IMR-90 (cell line): ENCODE measurements at regions not wholly inside any gene's neighbourhood (a gene's known extent, or its start where the extent isn't known, plus 50 kb on each side); places are given as distances from the start of the nearest gene placed in this dataset.

Source experiments
- ATAC-seq: fragments of 200-7000 bp; cut with Tn5 transposase; 2 replicates; pipeline ENCODE4 v1.9.1; 2020; ENCODE audit warnings: low read depth, mild to moderate bottlenecking, moderate library complexity
- BruUV-seq: library from RNA; stranded (reverse); fragments of 400-500 nt; replicated peaks from 2 replicates; lab custom pipeline; 2021; lab: Mats Ljungman, UMichigan
- CTCF ChIA-PET: fragments of 300-600 bp; formaldehyde crosslinking; extraction: SDS; loops from one replicate; lab custom pipeline; 2021; ENCODE audit warnings: antibody characterized with exemption; lab: Yijun Ruan, JAX
- POLR2A ChIA-PET: fragments of 300-600 bp; sonication (Branson Sonifier 250); formaldehyde crosslinking; loops from one replicate; lab custom pipeline; 2022; ENCODE audit warnings: antibody characterized with exemption; ENCODE audit not compliant: unreplicated experiment; lab: Charles Lee
- DNase-seq: peaks from one replicate; pipeline ENCODE4 v3.0.0; 2013
- H2AFZ ChIP-seq: replicated peaks from 2 replicates; pipeline ENCODE3; 2013; ENCODE audit warnings: low read length, mild to moderate bottlenecking; ENCODE audit not compliant: poor library complexity
- H2AK5ac ChIP-seq: 2 replicates; pipeline ENCODE4 v1.6.1; 2013; ENCODE audit warnings: low read depth, low read length, inconsistent platforms
- H2AK9ac ChIP-seq: replicated peaks from 2 replicates; pipeline ENCODE3; 2013; ENCODE audit warnings: mild to moderate bottlenecking, low read depth, low read length, moderate library complexity; ENCODE audit not compliant: poor library complexity
- H2BK120ac ChIP-seq: 2 replicates; pipeline ENCODE4 v1.6.1; 2013; ENCODE audit warnings: low read depth, low read length, inconsistent platforms
- H2BK15ac ChIP-seq: 3 replicates; pipeline ENCODE4 v1.6.1; 2013; ENCODE audit warnings: low read depth, low read length, inconsistent platforms
- H2BK20ac ChIP-seq: 2 replicates; pipeline ENCODE4 v1.6.1; 2013; ENCODE audit warnings: low read depth, mild to moderate bottlenecking, inconsistent platforms, low read length, moderate library complexity
- H2BK5ac ChIP-seq: 2 replicates; pipeline ENCODE4 v1.6.1; 2013; ENCODE audit warnings: mild to moderate bottlenecking, low read depth, low read length, inconsistent platforms; ENCODE audit not compliant: poor library complexity, severe bottlenecking
- H3K14ac ChIP-seq: replicated peaks from 2 replicates; pipeline ENCODE4 v1.6.1; 2013; ENCODE audit warnings: low read depth, low read length, inconsistent platforms
- H3K18ac ChIP-seq: 2 replicates; pipeline ENCODE4 v1.6.1; 2013; ENCODE audit warnings: low read depth, low read length, control low read depth
- H3K23ac ChIP-seq: 2 replicates; pipeline ENCODE4 v1.6.1; 2013; ENCODE audit warnings: low read depth, low read length, inconsistent platforms
- H3K27ac ChIP-seq: 2 replicates; pipeline ENCODE4 v1.5.1; 2013; ENCODE audit warnings: mild to moderate bottlenecking, control low read depth, low read length; ENCODE audit not compliant: insufficient read depth
- H3K27me3 ChIP-seq: 2 replicates; pipeline ENCODE4 v1.6.1; 2013; ENCODE audit warnings: low read length; ENCODE audit not compliant: control insufficient read depth, insufficient read depth
- H3K36me3 ChIP-seq: 2 replicates; pipeline ENCODE4 v1.6.1; 2013; ENCODE audit warnings: low read length, mixed read lengths; ENCODE audit not compliant: control insufficient read depth, insufficient read depth
- H3K4ac ChIP-seq: 2 replicates; pipeline ENCODE4 v1.6.1; 2013; ENCODE audit warnings: low read depth, low read length, inconsistent platforms
- H3K4me1 ChIP-seq: 2 replicates; pipeline ENCODE4 v1.6.1; 2013; ENCODE audit warnings: low read length, mixed read lengths; ENCODE audit not compliant: control insufficient read depth, insufficient read depth
- H3K4me2 ChIP-seq: 2 replicates; pipeline ENCODE4 v1.6.1; 2013; ENCODE audit warnings: low read depth, mild to moderate bottlenecking, control low read depth, low read length, moderate library complexity
- H3K4me3 ChIP-seq: 2 replicates; pipeline ENCODE4 v1.5.1; 2013; ENCODE audit warnings: low read depth, mild to moderate bottlenecking, control low read depth, low read length, moderate library complexity; ENCODE audit not compliant: insufficient read depth
- H3K56ac ChIP-seq: 2 replicates; pipeline ENCODE4 v1.6.1; 2013; ENCODE audit warnings: low read length, inconsistent platforms; ENCODE audit not compliant: insufficient read depth; ENCODE audit errors: extremely low read depth
- H3K79me1 ChIP-seq, 2 experiments: 2 replicates each; pipeline ENCODE4 v1.6.1; 2013; ENCODE audit warnings: low read length in 2 of 2, inconsistent platforms in 1 of 2, low read depth in 1 of 2
- H3K9ac ChIP-seq: 2 replicates; pipeline ENCODE4 v1.6.1; 2013; ENCODE audit warnings: low read depth, low read length, control low read depth
- H3K9me1 ChIP-seq: 2 replicates; pipeline ENCODE4 v1.6.1; 2013; ENCODE audit warnings: low read length, inconsistent platforms; ENCODE audit not compliant: insufficient read depth
- H3K9me3 ChIP-seq: 2 replicates; pipeline ENCODE4 v1.6.1; 2013; ENCODE audit warnings: low read length; ENCODE audit not compliant: control insufficient read depth, insufficient read depth
- H4K20me1 ChIP-seq: 2 replicates; pipeline ENCODE4 v1.6.1; 2013; ENCODE audit warnings: low read length, inconsistent platforms; ENCODE audit not compliant: insufficient read depth
- H4K5ac ChIP-seq: 2 replicates; pipeline ENCODE4 v1.6.1; 2013; ENCODE audit warnings: mild to moderate bottlenecking, low read depth, low read length, control low read depth
- H4K8ac ChIP-seq, 2 experiments: 2 replicates each; pipeline ENCODE4 v1.6.1; 2013; ENCODE audit warnings: low read depth in 2 of 2, low read length in 2 of 2, control low read depth in 1 of 2, inconsistent platforms in 1 of 2
- H4K91ac ChIP-seq: 2 replicates; pipeline ENCODE4 v1.6.1; 2013; ENCODE audit warnings: low read depth, low read length, inconsistent platforms; ENCODE audit not compliant: insufficient read depth
- BHLHE40 ChIP-seq: fragments of 150-350 bp; IDR thresholded peaks from 2 replicates; pipeline ENCODE4 v1.6.1; 2016; ENCODE audit warnings: mild to moderate bottlenecking, low read depth, low read length
- FOS ChIP-seq: fragments of 150-350 bp; IDR thresholded peaks from 2 replicates; pipeline ENCODE4 v1.6.1; 2016; ENCODE audit warnings: low read depth, low read length
- POLR2A ChIP-seq: IDR thresholded peaks from 2 replicates; pipeline ENCODE4 v1.6.1; 2012; ENCODE audit warnings: mild to moderate bottlenecking, low read depth, low read length
- RAD21 ChIP-seq: IDR thresholded peaks from 2 replicates; pipeline ENCODE4 v1.6.1; 2012; ENCODE audit warnings: low read length, improper control_type of control experiment
- dilution Hi-C: fragments of 300-500 bp; cut with HindIII; formaldehyde crosslinking; loops from one replicate; pipeline ENCODE4 v1.14.3; 2018; ENCODE audit warnings: low sequenced_read_pairs; ENCODE audit not compliant: unreplicated experiment
- in situ Hi-C: fragments of 300-500 bp; cut with MboI; formaldehyde crosslinking; loops from 3 replicates; pipeline ENCODE4 v1.14.3; 2019; ENCODE audit warnings: low sequenced_read_pairs, inconsistent platforms, mixed read lengths
- intact Hi-C: fragments of 100-400 bp; cut with micrococcal nuclease; formaldehyde crosslinking; loops from 2 replicates; pipeline ENCODE4 v1.10.0; 2022

DNA sequence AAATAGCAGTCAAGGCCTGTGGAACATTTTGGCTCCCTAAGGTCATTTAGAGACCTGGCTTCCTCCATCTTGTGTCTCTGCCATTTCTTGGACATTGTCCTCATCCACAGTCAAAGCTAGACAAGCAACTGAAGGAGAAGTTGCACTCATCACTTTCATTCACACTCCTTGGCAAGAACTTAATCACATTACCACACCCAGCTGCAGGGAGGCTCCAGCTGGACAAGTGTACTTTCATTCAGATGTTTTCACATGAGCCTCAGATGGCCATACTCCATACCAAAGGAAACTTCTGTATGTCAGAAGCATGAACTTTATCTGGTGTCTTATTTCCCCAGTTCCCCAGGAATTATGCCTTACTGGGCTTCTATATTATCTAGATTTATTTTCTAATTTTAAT lies 537.4 kb downstream of the TMEM135 start:
- intact Hi-C loops (no loop called here), in situ Hi-C loops (no loop called here), dilution Hi-C loops (no loop called here)
- H4K8ac ChIP-seq, result no peak overlapping the region
- H4K20me1 ChIP-seq, result no peaks in the 10 kb centered on the region
- no peak overlapping the region for H2BK5ac ChIP-seq
- H3K9ac ChIP-seq, result no peak overlapping the region
- H2AFZ ChIP-seq, result no peak overlapping the region
- TF ChIP-seq FOS (no peak), POLR2A (no peak), BHLHE40 (no peak), RAD21 (no peak)
- H3K4ac ChIP-seq, result no peak overlapping the region
- CTCF ChIA-PET, result no interaction called here
- no peak overlapping the region for H2AK9ac ChIP-seq
- H2AK5ac ChIP-seq, result no peak overlapping the region
- H4K5ac ChIP-seq, result no peak overlapping the region
- H2BK15ac ChIP-seq, result no peak overlapping the region
- POLR2A ChIA-PET, result no interaction called here
- no peaks in the 10 kb centered on the region for H3K4me1 ChIP-seq
- no TSS peak for BruUV-seq
- H3K4me3 ChIP-seq, result no peak overlapping the region
- no peak overlapping the region for H3K14ac ChIP-seq
- no peaks in the 10 kb centered on the region for H3K27me3 ChIP-seq
- no peak for ATAC-seq
- H2BK120ac ChIP-seq, result no peak overlapping the region
- no peak overlapping the region for H4K91ac ChIP-seq
- H3K36me3 ChIP-seq, result no peaks in the 10 kb centered on the region
- H3K56ac ChIP-seq, result no peak overlapping the region
- no peak overlapping the region for H2BK20ac ChIP-seq
- H3K9me1 ChIP-seq, result no peaks in the 10 kb centered on the region
- no peak overlapping the region for H3K27ac ChIP-seq
- no peaks in the 10 kb centered on the region for H3K79me1 ChIP-seq
- H3K4me2 ChIP-seq, result no peak overlapping the region
- DNase-seq, result no peak
- no peaks in the 10 kb centered on the region for H3K9me3 ChIP-seq
- no peak overlapping the region for H3K18ac ChIP-seq
- H3K23ac ChIP-seq, result no peak overlapping the region
